GM12878 (cell line): ENCODE measurements at regions not wholly inside any gene's neighbourhood (a gene's known extent, or its start where the extent isn't known, plus 50 kb on each side); places are given as distances from the start of the nearest gene placed in this dataset.

Source experiments
- BACH1 ChIP-seq: fragments of 450-650 bp; IDR thresholded peaks from 2 replicates; pipeline ENCODE4 v1.6.1; 2017; ENCODE audit warnings: mild to moderate bottlenecking, borderline replicate concordance
- CBX3 ChIP-seq: fragments of 200-600 bp; sonication (generic); IDR thresholded peaks from 2 replicates; pipeline ENCODE4 v1.6.1; 2016; ENCODE audit warnings: low read depth, borderline replicate concordance
- CEBPB ChIP-seq, 2 experiments: fragments of 150-350 bp in 1 of 2; IDR thresholded peaks; 2 replicates each; pipeline ENCODE4 v1.6.1; 2012 to 2014; ENCODE audit warnings: low read depth in 2 of 2, low read length in 2 of 2, borderline replicate concordance in 1 of 2, inconsistent platforms in 1 of 2
- CREB1 ChIP-seq: IDR thresholded peaks from 2 replicates; pipeline ENCODE4 v1.6.1; 2012; ENCODE audit warnings: low read depth, mild to moderate bottlenecking, inconsistent platforms
- EP300 ChIP-seq, 2 experiments: fragments of 150-350 bp in 1 of 2; IDR thresholded peaks; 2 replicates each; pipeline ENCODE4 v1.6.1; 2011 to 2012; ENCODE audit warnings: low read depth in 2 of 2, low read length in 2 of 2, borderline replicate concordance in 1 of 2, improper control_type of control experiment in 1 of 2, inconsistent platforms in 1 of 2; ENCODE audit not compliant: control insufficient read depth in 1 of 2
- ESRRA ChIP-seq: IDR thresholded peaks from 2 replicates; pipeline ENCODE4 v1.6.1; 2012; ENCODE audit warnings: mild to moderate bottlenecking, low read length, improper control_type of control experiment
- FOXK2 ChIP-seq: fragments of 450-650 bp; IDR thresholded peaks from 2 replicates; pipeline ENCODE4 v1.6.1; 2017; ENCODE audit warnings: mild to moderate bottlenecking, moderate library complexity
- GATAD2B ChIP-seq: fragments of 450-650 bp; conservative IDR thresholded peaks from 2 replicates; pipeline ENCODE4 v1.6.1; 2017; ENCODE audit warnings: low read depth, mild to moderate bottlenecking, moderate library complexity
- IRF4 ChIP-seq: IDR thresholded peaks from 2 replicates; pipeline ENCODE4 v1.6.1; 2011; ENCODE audit warnings: low read depth, low read length
- KDM1A ChIP-seq: fragments of 200-600 bp; sonication (generic); IDR thresholded peaks from 2 replicates; pipeline ENCODE4 v1.6.1; 2016; ENCODE audit warnings: borderline replicate concordance
- MEF2A ChIP-seq: IDR thresholded peaks from 2 replicates; pipeline ENCODE4 v1.6.1; 2011; ENCODE audit warnings: low read depth, mild to moderate bottlenecking, low read length, moderate library complexity; ENCODE audit not compliant: insufficient read depth
- MXI1 ChIP-seq: fragments of 150-350 bp; IDR thresholded peaks from 2 replicates; pipeline ENCODE4 v1.6.1; 2011; ENCODE audit warnings: low read depth, mild to moderate bottlenecking, inconsistent platforms, low read length, improper control_type of control experiment
- MYB ChIP-seq: fragments of 150-350 bp; IDR thresholded peaks from 2 replicates; pipeline ENCODE4 v1.6.1; 2014; ENCODE audit warnings: mild to moderate bottlenecking, low read depth, low read length, borderline replicate concordance
- NFYA ChIP-seq: IDR thresholded peaks from 2 replicates; pipeline ENCODE4 v1.6.1; 2011; ENCODE audit warnings: low read depth, mild to moderate bottlenecking, low read length, improper control_type of control experiment, borderline replicate concordance
- RFX5 ChIP-seq: IDR thresholded peaks from 2 replicates; pipeline ENCODE4 v1.6.1; 2011; ENCODE audit warnings: low read depth, low read length, improper control_type of control experiment
- SMAD1 ChIP-seq: fragments of 450-650 bp; IDR thresholded peaks from 2 replicates; pipeline ENCODE4 v1.6.1; 2018; ENCODE audit warnings: mild to moderate bottlenecking, low read depth; ENCODE audit not compliant: partially characterized antibody
- SMARCA5 ChIP-seq: fragments of 450-650 bp; IDR thresholded peaks from 2 replicates; pipeline ENCODE4 v1.6.1; 2017; ENCODE audit warnings: mild to moderate bottlenecking
- SREBF1 ChIP-seq: IDR thresholded peaks from 2 replicates; pipeline ENCODE4 v1.6.1; 2012; ENCODE audit warnings: mild to moderate bottlenecking, low read length
- ZNF217 ChIP-seq: fragments of 450-650 bp; IDR thresholded peaks from 2 replicates; pipeline ENCODE4 v1.6.1; 2017; ENCODE audit warnings: antibody characterized with exemption, mild to moderate bottlenecking
- TF ChIP-seq, protein P1 (sequence below): IDR thresholded peaks from 2 replicates; pipeline ENCODE4 v1.6.1; 2012; ENCODE audit warnings: improper control_type of control experiment, low read depth, low read length; ENCODE audit not compliant: insufficient replicate concordance
- TF ChIP-seq, protein P2 (sequence below): fragments of 450-650 bp; IDR thresholded peaks from 2 replicates; pipeline ENCODE4 v1.6.1; 2016; ENCODE audit warnings: mild to moderate bottlenecking
- TF ChIP-seq, protein P3 (sequence below): fragments of 150-350 bp; IDR thresholded peaks from 2 replicates; pipeline ENCODE4 v1.6.1; 2014; ENCODE audit warnings: mild to moderate bottlenecking, low read depth, low read length
- TF ChIP-seq, protein P4 (sequence below): IDR thresholded peaks from 2 replicates; pipeline ENCODE4 v1.6.1; 2012; ENCODE audit warnings: low read depth, low read length, improper control_type of control experiment

DNA sequence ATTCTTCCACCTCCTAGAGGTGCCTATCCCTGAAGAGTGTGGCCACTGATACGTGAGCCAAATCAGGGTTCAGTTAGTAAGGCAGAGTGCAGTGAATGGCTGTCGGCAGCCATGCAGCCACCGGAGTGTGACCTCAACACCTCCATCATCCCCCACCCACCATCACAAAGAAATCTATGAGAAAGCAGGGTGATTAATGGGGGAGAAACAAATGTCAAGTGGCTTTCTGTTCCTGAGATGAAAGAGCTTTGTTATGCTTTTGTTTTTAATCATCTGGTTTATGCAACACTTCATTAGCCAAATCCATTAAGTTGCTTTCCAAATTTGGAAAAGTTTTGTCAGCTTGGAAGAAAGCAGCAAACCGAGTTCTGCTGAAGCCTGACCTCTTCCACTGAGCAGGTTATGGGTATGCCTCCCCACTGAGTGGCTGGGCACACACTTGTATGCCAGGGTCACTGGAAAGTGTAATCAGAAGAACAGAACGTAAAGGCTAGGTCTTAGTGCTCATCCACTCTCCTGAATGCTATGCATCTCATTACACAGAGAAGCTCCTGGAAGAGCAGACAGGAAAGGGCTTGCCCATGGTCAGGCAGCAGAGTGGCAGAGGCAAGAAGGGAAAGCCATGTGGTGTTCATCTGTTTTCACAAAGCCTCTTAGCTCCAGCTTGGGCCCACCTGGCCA is 57.1 kb upstream of the ATP1B1 start (continued):
- TF ChIP-seq, protein P1, sequence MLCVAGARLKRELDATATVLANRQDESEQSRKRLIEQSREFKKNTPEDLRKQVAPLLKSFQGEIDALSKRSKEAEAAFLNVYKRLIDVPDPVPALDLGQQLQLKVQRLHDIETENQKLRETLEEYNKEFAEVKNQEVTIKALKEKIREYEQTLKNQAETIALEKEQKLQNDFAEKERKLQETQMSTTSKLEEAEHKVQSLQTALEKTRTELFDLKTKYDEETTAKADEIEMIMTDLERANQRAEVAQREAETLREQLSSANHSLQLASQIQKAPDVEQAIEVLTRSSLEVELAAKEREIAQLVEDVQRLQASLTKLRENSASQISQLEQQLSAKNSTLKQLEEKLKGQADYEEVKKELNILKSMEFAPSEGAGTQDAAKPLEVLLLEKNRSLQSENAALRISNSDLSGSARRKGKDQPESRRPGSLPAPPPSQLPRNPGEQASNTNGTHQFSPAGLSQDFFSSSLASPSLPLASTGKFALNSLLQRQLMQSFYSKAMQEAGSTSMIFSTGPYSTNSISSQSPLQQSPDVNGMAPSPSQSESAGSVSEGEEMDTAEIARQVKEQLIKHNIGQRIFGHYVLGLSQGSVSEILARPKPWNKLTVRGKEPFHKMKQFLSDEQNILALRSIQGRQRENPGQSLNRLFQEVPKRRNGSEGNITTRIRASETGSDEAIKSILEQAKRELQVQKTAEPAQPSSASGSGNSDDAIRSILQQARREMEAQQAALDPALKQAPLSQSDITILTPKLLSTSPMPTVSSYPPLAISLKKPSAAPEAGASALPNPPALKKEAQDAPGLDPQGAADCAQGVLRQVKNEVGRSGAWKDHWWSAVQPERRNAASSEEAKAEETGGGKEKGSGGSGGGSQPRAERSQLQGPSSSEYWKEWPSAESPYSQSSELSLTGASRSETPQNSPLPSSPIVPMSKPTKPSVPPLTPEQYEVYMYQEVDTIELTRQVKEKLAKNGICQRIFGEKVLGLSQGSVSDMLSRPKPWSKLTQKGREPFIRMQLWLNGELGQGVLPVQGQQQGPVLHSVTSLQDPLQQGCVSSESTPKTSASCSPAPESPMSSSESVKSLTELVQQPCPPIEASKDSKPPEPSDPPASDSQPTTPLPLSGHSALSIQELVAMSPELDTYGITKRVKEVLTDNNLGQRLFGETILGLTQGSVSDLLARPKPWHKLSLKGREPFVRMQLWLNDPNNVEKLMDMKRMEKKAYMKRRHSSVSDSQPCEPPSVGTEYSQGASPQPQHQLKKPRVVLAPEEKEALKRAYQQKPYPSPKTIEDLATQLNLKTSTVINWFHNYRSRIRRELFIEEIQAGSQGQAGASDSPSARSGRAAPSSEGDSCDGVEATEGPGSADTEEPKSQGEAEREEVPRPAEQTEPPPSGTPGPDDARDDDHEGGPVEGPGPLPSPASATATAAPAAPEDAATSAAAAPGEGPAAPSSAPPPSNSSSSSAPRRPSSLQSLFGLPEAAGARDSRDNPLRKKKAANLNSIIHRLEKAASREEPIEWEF = no peak
- TF ChIP-seq KDM1A = no peak
- no peak for TF ChIP-seq MYB
- TF ChIP-seq NFYA = no peak
- no peak; the same call in 1 of the 2 replicates for TF ChIP-seq BACH1
- no peak for TF ChIP-seq SREBF1
- peak in 1 of 2 experiments; percentile 52; a peak in 2 of 4 replicates for TF ChIP-seq EP300 (IDR thresholded peaks at IDR 0.05; ENCODE audit: borderline replicate concordance in 1 of 2, control insufficient read depth in 1 of 2, low read depth in 2 of 2, low read length in 2 of 2)
- TF ChIP-seq CREB1 = peak; percentile 39; the same call in 1 of the 2 replicates
- no peak for TF ChIP-seq SMAD1
- TF ChIP-seq FOXK2 = no peak
- TF ChIP-seq GATAD2B = peak; percentile 48; the same call in 1 of the 2 replicates
- no peak for TF ChIP-seq CEBPB (IDR thresholded peaks at IDR 0.05; ENCODE audit: borderline replicate concordance in 1 of 2, low read depth in 2 of 2, low read length in 2 of 2)
- TF ChIP-seq, protein P2, sequence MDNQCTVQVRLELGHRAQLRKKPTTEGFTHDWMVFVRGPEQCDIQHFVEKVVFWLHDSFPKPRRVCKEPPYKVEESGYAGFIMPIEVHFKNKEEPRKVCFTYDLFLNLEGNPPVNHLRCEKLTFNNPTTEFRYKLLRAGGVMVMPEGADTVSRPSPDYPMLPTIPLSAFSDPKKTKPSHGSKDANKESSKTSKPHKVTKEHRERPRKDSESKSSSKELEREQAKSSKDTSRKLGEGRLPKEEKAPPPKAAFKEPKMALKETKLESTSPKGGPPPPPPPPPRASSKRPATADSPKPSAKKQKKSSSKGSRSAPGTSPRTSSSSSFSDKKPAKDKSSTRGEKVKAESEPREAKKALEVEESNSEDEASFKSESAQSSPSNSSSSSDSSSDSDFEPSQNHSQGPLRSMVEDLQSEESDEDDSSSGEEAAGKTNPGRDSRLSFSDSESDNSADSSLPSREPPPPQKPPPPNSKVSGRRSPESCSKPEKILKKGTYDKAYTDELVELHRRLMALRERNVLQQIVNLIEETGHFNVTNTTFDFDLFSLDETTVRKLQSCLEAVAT = no peak
- TF ChIP-seq RFX5 = no peak
- TF ChIP-seq, protein P3, sequence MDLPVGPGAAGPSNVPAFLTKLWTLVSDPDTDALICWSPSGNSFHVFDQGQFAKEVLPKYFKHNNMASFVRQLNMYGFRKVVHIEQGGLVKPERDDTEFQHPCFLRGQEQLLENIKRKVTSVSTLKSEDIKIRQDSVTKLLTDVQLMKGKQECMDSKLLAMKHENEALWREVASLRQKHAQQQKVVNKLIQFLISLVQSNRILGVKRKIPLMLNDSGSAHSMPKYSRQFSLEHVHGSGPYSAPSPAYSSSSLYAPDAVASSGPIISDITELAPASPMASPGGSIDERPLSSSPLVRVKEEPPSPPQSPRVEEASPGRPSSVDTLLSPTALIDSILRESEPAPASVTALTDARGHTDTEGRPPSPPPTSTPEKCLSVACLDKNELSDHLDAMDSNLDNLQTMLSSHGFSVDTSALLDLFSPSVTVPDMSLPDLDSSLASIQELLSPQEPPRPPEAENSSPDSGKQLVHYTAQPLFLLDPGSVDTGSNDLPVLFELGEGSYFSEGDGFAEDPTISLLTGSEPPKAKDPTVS = no peak
- TF ChIP-seq SMARCA5 = no peak
- TF ChIP-seq ESRRA = no peak
- TF ChIP-seq MXI1 = no peak
- no peak for TF ChIP-seq CBX3
- no peak for TF ChIP-seq ZNF217
- TF ChIP-seq IRF4 = peak; percentile 52; the same call in 1 of the 2 replicates
- TF ChIP-seq MEF2A = 0 out of 2 replicates have a peak, but pooled peaks have one; percentile 46
- TF ChIP-seq, protein P4, sequence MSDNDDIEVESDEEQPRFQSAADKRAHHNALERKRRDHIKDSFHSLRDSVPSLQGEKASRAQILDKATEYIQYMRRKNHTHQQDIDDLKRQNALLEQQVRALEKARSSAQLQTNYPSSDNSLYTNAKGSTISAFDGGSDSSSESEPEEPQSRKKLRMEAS = no peak
